Suprapubic skin (tissue), 4 donors: ENCODE measurements at regions not wholly inside any gene's neighbourhood (a gene's known extent, or its start where the extent isn't known, plus 50 kb on each side); places are given as distances from the start of the nearest gene placed in this dataset.

Source experiments
- DNase-seq, 2 donors: peaks; one replicate each; pipeline ENCODE4 v3.0.0-alpha.2; 2019; ENCODE audit warnings: low spot score in 2 of 2
- H3K27ac ChIP-seq: fragments of 200-600 bp; sonication (generic); one replicate; pipeline ENCODE4 v1.5.1; 2019
- H3K27me3 ChIP-seq: fragments of 200-600 bp; sonication (generic); one replicate; pipeline ENCODE4 v1.5.1; 2019
- H3K36me3 ChIP-seq: fragments of 200-600 bp; sonication (generic); one replicate; pipeline ENCODE4 v1.5.1; 2019
- H3K4me1 ChIP-seq: fragments of 200-600 bp; sonication (generic); one replicate; pipeline ENCODE4 v1.5.1; 2019
- H3K4me3 ChIP-seq: fragments of 200-600 bp; sonication (generic); one replicate; pipeline ENCODE4 v1.5.1; 2019; ENCODE audit warnings: mild to moderate bottlenecking
- H3K9me3 ChIP-seq: fragments of 200-600 bp; sonication (generic); one replicate; pipeline ENCODE4 v1.5.1; 2019
- EP300 ChIP-seq: sonication (generic); formaldehyde crosslinking; IDR thresholded peaks from one replicate; pipeline ENCODE4 v1.6.1; 2017; ENCODE audit warnings: antibody characterized with exemption
- POLR2A ChIP-seq, 2 donors: fragments of 450-650 bp; IDR thresholded peaks; one replicate each; pipeline ENCODE4 v1.6.1; 2017; ENCODE audit warnings: antibody characterized with exemption in 2 of 2, mild to moderate bottlenecking in 2 of 2, moderate library complexity in 2 of 2
- POLR2AphosphoS5 ChIP-seq, 3 donors: sonication (generic); formaldehyde crosslinking; IDR thresholded peaks; one replicate each; pipeline ENCODE4 v1.6.1; 2017; ENCODE audit warnings: antibody characterized with exemption in 3 of 3
- WGBS: methylation state at CpG from one replicate; pipeline ENCODE4 v1.1.5; 2018; 5-methylcytosine and 5-hydroxymethylcytosine counted together
- TF ChIP-seq, protein P1 (sequence below), 2 donors: fragments of 200-600 bp in 1 of 2; fragments of 450-650 bp in 1 of 2; sonication (generic) in 1 of 2; IDR thresholded peaks; one replicate each; pipeline ENCODE4 v1.5.1; 2016 to 2019; ENCODE audit warnings: antibody characterized with exemption in 2 of 2, mild to moderate bottlenecking in 1 of 2, moderate library complexity in 1 of 2

DNA sequence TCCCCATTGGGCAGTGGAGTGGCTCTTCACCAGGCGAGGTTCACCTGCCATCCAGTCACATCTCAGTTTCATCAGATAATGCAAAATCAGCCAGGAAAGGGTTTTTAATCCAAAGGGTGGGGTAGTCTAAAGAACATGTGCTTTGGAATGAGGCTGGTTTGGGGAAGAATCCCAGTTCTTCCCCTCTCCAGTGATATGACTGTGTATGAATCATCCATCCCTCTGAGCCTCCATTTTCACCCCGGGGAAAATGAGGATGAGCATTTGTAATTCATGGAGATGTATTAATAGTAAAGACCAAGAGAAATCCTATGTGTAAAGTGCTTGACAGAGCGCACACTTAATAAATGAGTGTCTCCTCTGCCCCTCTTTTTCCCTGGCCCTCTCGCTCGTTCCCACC, 215.1 kb upstream of the FGGY start:
- no peak for DNase-seq
- 77% methylated on average over 5 of the region's 5 CpGs for WGBS
- no peak for TF ChIP-seq POLR2AphosphoS5 (IDR thresholded peaks at IDR 0.05)
- no peak for TF ChIP-seq POLR2A (IDR thresholded peaks at IDR 0.05)
- TF ChIP-seq, protein P1, sequence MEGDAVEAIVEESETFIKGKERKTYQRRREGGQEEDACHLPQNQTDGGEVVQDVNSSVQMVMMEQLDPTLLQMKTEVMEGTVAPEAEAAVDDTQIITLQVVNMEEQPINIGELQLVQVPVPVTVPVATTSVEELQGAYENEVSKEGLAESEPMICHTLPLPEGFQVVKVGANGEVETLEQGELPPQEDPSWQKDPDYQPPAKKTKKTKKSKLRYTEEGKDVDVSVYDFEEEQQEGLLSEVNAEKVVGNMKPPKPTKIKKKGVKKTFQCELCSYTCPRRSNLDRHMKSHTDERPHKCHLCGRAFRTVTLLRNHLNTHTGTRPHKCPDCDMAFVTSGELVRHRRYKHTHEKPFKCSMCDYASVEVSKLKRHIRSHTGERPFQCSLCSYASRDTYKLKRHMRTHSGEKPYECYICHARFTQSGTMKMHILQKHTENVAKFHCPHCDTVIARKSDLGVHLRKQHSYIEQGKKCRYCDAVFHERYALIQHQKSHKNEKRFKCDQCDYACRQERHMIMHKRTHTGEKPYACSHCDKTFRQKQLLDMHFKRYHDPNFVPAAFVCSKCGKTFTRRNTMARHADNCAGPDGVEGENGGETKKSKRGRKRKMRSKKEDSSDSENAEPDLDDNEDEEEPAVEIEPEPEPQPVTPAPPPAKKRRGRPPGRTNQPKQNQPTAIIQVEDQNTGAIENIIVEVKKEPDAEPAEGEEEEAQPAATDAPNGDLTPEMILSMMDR (IDR thresholded peaks at IDR 0.05): no peak
- no peak for TF ChIP-seq EP300

DNA sequence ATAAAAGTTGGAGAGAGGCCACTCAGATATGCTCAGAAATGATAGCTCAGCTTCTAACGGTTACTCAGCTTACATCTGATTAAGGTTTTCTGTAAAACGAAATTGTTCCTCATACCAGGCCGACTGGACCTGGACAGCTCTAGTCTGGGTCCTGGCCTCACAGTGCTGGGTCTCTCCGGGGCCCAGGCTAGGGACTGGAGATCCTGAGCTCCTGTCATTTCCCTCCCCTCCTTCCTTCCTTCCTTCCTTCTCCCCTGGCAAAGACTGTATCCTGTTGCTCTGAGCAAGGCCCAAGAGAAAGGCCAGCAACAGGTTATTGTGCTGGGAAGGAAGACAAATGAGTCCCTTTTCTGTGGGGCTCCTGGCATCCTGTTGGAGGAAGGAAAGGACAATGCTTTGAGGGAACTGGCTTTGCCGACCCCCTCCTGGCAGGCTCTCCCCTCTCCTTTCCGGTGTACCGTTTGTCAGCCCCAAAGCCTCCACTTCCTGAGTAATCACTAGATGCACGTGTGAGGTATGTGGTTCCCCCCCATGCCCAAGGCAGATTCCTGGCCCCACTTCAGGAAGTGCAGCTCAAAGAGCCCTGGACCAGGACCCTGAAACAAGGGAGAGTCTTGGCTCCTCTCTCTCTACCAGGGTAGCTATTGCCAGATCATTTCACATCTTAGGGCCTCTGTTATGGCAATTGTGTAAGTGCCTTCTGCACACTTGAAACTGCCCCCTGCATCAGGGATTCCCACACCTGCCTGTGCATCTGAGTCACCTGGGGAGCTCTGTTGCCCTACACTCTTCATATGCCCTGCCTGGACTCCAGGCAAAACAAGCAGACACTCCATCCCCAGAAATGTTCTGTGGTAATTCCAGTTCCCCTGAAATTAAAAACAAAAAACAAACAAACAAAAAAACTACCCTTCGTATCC, 212.7 kb upstream of the FGGY start:
- H3K27ac ChIP-seq: no peak overlapping the region
- H3K27me3 ChIP-seq: peaks cover 4% of the 10 kb centered on the region
- TF ChIP-seq EP300: no peak
- TF ChIP-seq, protein P1 (IDR thresholded peaks at IDR 0.05): no peak
- no peak for TF ChIP-seq POLR2A (IDR thresholded peaks at IDR 0.05)
- no peak for TF ChIP-seq POLR2AphosphoS5 (IDR thresholded peaks at IDR 0.05)
- H3K9me3 ChIP-seq: peaks cover 7% of the 10 kb centered on the region
- no peaks in the 10 kb centered on the region for H3K36me3 ChIP-seq
- H3K4me3 ChIP-seq: no peak overlapping the region
- DNase-seq: no peak
- WGBS: 69% methylated on average over 9 of the region's 9 CpGs
- H3K4me1 ChIP-seq: peaks cover 14% of the 10 kb centered on the region

More for the DNA sequence above, 215.1 kb upstream of the FGGY start:
- Histone ChIP-seq H3K9me3 (no peaks in the 10 kb centered on the region), H3K4me1 (peaks cover 22% of the 10 kb centered on the region), H3K36me3 (no peaks in the 10 kb centered on the region), H3K4me3 (no peak overlapping the region), H3K27ac (no peak overlapping the region), H3K27me3 (peaks cover 4% of the 10 kb centered on the region)

DNA sequence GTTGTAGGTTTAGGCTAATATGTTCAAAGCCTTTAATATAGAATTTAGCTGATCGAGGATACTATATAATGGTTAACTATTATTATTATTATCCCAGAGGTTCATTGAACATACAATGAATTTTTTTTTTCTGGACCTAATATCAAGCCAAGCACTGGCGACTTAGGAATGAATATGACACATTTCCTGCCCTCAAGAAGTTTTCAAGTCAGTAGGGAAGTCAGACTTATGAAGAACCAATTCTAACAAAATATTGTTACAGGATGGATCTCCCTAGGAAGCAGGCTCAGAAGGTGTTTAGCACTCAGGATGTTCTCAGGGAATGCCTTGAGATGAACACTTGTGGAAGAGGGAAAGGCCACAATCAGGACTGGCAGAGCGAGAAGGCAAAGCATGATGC, 211.8 kb upstream of the FGGY start:
- Histone ChIP-seq H3K27ac (no peak overlapping the region), H3K4me3 (no peak overlapping the region), H3K27me3 (peaks cover 3% of the 10 kb centered on the region), H3K4me1 (peaks cover 5% of the 10 kb centered on the region), H3K36me3 (no peaks in the 10 kb centered on the region), H3K9me3 (peaks cover 7% of the 10 kb centered on the region)
- WGBS: 92% methylated on average over 3 of the region's 3 CpGs
- TF ChIP-seq, protein P1 (IDR thresholded peaks at IDR 0.05): no peak
- no peak for TF ChIP-seq POLR2AphosphoS5 (IDR thresholded peaks at IDR 0.05)
- TF ChIP-seq POLR2A (IDR thresholded peaks at IDR 0.05): no peak
- TF ChIP-seq EP300: no peak
- no peak for DNase-seq

DNA sequence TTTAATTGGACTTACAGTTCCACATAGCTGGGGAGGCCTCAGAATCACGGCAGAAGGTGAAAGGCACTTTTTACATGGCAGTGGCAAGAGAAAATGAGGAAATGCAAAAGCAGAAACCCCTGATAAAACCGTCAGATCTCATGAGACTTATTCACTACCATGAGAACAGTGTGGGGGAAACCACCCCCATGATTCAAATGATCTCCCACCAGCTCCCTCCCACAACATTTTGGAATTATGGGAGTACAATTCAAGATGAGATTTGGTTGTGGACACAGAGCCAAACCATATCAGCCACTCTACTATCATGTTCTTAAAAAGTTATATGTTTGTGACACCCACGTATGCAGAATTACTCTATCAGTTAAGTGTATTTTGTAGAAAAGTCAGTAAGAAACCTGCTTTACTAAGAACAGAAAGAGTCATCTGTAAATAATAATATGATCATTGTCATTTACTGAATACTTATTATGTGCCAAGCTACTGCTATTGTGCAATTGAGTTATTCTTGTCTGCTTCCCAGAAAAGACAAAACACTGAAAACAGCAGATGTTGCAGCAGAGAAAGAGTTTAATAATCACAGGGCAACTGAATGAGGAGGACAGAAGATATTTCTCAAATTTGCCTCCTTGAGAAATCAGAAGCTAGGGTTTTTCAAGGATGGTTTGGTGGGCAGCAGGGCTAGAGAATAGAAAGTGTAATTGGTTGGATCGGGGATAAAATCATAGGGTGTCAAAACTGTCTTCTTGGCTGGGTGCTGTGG, 207.7 kb upstream of the FGGY start:
- H3K9me3 ChIP-seq: peaks cover 7% of the 10 kb centered on the region
- WGBS: 93% methylated on average over 4 of the region's 4 CpGs
- DNase-seq: no peak
- H3K27me3 ChIP-seq: no peaks in the 10 kb centered on the region
- TF ChIP-seq, protein P1 (IDR thresholded peaks at IDR 0.05): no peak
- no peak for TF ChIP-seq EP300
- no peak for TF ChIP-seq POLR2A (IDR thresholded peaks at IDR 0.05)
- TF ChIP-seq POLR2AphosphoS5 (IDR thresholded peaks at IDR 0.05): no peak
- no peaks in the 10 kb centered on the region for H3K36me3 ChIP-seq
- no peak overlapping the region for H3K4me3 ChIP-seq
- no peak overlapping the region for H3K27ac ChIP-seq
- H3K4me1 ChIP-seq: peaks cover 5% of the 10 kb centered on the region

DNA sequence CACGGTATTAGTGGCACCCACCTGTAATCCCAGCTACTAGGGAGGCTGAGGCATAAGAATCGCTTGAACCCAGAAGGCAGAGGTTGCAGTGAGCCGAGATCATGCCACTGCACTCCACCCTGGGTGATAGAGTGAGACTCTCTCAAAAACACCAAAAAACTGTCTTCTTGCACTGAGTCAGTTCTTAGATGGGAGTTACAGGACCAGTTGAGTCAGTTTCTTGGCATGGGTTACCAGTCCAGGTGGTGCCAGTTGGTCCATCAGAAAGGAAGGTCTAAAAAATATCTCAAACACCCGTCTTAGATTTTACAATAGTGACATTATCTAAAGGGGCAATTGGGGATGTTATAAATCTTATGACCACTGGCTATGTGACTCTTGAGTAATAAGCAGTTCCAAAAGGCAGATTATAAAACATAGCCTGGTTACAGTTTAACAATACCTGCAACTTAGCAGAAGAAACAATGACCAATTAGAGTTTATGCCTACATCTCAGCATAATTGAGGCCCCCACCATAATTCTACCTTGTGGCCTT, 206.9 kb upstream of the FGGY start:
- no peak overlapping the region for H3K27ac ChIP-seq
- peaks cover 7% of the 10 kb centered on the region for H3K9me3 ChIP-seq
- WGBS: 74% methylated on average over 4 of the region's 4 CpGs
- no peaks in the 10 kb centered on the region for H3K27me3 ChIP-seq
- H3K4me1 ChIP-seq: no peaks in the 10 kb centered on the region
- no peak for DNase-seq
- no peak overlapping the region for H3K4me3 ChIP-seq
- H3K36me3 ChIP-seq: no peaks in the 10 kb centered on the region
- TF ChIP-seq POLR2A (IDR thresholded peaks at IDR 0.05) (no peak), POLR2AphosphoS5 (IDR thresholded peaks at IDR 0.05) (no peak), EP300 (no peak)
- TF ChIP-seq, protein P1 (IDR thresholded peaks at IDR 0.05): no peak
